HG02970 (cell line): ENCODE measurements at regions not wholly inside any gene's neighbourhood (a gene's known extent, or its start where the extent isn't known, plus 50 kb on each side); places are given as distances from the start of the nearest gene placed in this dataset.
"Not testable (repeated sequence)": the region's sequence is repeated elsewhere in the genome, so short reads cannot be mapped to it uniquely, and the experiment has no call there.

Experiments used
- ATAC-seq: cut with Tn5 transposase; IDR thresholded peaks from one replicate; pipeline ENCODE4 v1.9.1; 2021; ENCODE audit warnings: mild to moderate bottlenecking, moderate library complexity, moderate number of reproducible peaks; ENCODE audit not compliant: unreplicated experiment, low FRiP score

GRCh38 chr6:140401761-140402160 lies 1027.3 kb upstream of the CITED2 start:
- ATAC-seq: no peak

GRCh38 chr6:140398076-140398475 lies 1023.6 kb upstream of the CITED2 start:
- no peak for ATAC-seq

GRCh38 chr6:140397106-140397505 lies 1022.7 kb upstream of the CITED2 start:
- no peak for ATAC-seq

- no peak for ATAC-seq
Measured at GRCh38 chr6:140393665-140394540, 1019.5 kb upstream of the CITED2 start.

- no peak for ATAC-seq
Measured at GRCh38 chr6:140388815-140389214, 1014.4 kb upstream of the CITED2 start.

- no peak for ATAC-seq
Measured at GRCh38 chr6:140388192-140388802, 1013.8 kb upstream of the CITED2 start.

- no peak for ATAC-seq
Measured at GRCh38 chr6:140385679-140386078, 1011.2 kb upstream of the CITED2 start.

GRCh38 chr6:140382355-140382754 lies 1007.9 kb upstream of the CITED2 start:
- no peak for ATAC-seq

GRCh38 chr6:140380427-140381218 lies 1006.2 kb upstream of the CITED2 start:
- no peak for ATAC-seq

GRCh38 chr6:140379919-140380318 lies 1005.5 kb upstream of the CITED2 start:
- no peak for ATAC-seq

- ATAC-seq: no peak
Measured at GRCh38 chr6:140376209-140376608, 1001.8 kb upstream of the CITED2 start.

- ATAC-seq: not testable (repeated sequence)
Measured at GRCh38 chr6:140373728-140374127, 999.3 kb upstream of the CITED2 start.

- ATAC-seq: no peak
Measured at GRCh38 chr6:140372064-140372463, 997.6 kb upstream of the CITED2 start.

GRCh38 chr6:140370976-140371870 lies 996.8 kb upstream of the CITED2 start:
- ATAC-seq: no peak

GRCh38 chr6:140370441-140370840 lies 996.0 kb upstream of the CITED2 start:
- no peak for ATAC-seq

GRCh38 chr6:140366991-140367390 lies 992.5 kb upstream of the CITED2 start:
- no peak for ATAC-seq

- no peak for ATAC-seq
Measured at GRCh38 chr6:140364916-140365315, 990.5 kb upstream of the CITED2 start.

- ATAC-seq: no peak
Measured at GRCh38 chr6:140360651-140361050, 986.2 kb upstream of the CITED2 start.

GRCh38 chr6:140355476-140355875 lies 981.0 kb upstream of the CITED2 start:
- ATAC-seq: no peak

GRCh38 chr6:140354296-140354695 lies 979.8 kb upstream of the CITED2 start:
- ATAC-seq: no peak
